ENCODE measurements at regions not wholly inside any gene's neighbourhood (a gene's known extent, or its start where the extent isn't known, plus 50 kb on each side); places are given as distances from the start of the nearest gene placed in this dataset.

- DNase-seq = no peak
Observed at GRCh38 chr22:48687606-48688005, 1140.1 kb downstream of the BRD1 start.

DNA sequence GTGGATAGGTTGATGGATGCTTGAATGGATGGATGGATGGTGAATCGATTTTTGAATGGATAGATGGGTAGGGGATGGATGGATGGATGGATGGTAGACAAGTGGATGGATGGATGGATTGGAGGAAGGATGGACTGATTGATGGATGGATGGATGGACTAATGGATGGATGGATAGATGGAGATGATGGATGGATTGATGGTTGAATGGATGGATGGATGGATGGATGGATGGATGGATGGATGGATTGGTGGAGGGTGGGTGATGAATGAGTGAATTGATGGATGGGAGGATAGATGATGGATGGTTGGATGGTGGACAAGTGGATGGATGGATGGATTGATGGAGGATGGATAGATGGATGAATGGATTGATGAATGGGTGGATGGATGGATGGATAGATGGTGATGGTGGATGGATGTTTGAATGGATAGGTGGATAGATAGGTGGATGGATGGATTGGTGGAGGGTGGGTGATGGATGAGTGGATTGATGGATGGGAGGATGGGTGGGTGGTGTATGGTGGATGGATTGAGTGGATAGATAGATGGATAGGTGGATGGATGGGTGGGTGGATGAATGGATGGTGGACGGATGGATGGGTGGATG, 1140.9 kb downstream of the BRD1 start:
- no peak for DNase-seq

GRCh38 chr22:48685767-48686166, 1141.9 kb downstream of the BRD1 start:
- no peak for DNase-seq

GRCh38 chr22:48683640-48684039, 1144.0 kb downstream of the BRD1 start:
- no peak for DNase-seq

DNA sequence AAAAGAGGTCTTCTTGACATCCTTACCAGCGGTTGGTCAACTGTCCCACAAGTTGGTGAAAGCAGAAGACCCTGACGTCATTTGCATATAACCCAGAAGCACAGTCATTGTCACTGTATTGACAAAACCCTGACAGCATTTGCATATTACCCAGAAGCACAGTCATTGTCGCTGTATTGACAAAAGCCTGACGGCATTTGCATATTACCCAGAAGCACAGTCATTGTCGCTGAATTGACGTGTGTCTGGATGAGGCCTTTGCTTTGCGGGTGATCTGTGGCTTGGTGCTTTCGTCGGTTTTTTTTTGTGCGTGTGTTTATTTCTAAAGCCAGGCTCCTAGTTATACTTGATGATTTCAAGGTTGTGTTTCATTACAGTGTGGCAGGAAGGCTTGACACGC, 1145.2 kb downstream of the BRD1 start:
- no peak for DNase-seq

- no peak for DNase-seq
Observed at GRCh38 chr22:48680601-48681000, 1147.1 kb downstream of the BRD1 start.

GRCh38 chr22:48679656-48680555, 1147.8 kb downstream of the BRD1 start:
- no peak for DNase-seq

DNA sequence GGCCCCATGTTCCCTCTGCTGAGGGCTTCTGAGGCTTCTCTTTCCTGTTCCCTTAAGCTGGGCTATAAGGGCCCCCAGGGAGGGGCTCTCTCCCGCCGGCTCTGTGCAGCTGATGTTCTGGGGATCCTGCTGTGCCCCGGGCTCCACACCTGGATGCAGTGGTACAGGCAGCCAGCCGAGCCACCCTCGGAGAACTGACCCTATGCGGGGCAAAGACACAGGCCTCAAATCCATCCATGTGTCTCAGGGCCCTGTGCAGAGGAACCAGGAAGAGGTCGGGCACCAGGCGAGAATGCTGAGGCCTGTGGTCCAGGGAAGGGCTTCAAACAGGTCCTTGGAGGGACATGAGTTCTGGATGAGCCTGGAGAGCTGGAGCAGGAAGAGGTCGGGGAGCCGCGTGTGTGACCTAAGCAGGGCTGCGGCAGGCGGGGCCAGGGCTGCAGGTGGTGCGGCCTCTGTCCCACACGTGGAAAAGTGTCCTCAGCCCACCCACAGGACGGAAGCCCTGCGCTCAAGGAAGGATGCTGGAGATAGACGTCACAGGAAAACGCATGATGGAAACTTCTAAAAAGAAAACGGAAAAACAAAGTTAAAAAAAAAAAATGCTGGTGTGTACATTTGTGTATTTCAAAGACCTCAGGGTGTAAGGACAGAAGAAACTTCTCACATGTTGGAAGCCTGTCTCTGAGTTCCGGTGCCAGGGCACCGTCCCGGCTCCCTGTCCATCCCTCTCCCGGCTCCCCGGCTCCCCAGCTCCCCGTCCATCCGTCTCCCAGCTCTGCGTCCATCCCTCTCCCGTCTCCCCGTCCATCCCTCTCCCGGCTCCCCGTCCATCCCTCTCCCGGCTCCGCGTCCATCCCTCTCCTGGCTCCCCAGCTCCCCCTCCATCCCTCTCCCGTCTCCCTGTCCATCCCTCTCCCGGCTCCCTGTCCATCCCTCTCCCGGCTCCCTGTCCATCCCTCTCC, 1149.2 kb downstream of the BRD1 start:
- DNase-seq = no peak

- DNase-seq = no peak
Observed at GRCh38 chr22:48677621-48678020, 1150.1 kb downstream of the BRD1 start.

GRCh38 chr22:48677168-48677520, 1150.5 kb downstream of the BRD1 start:
- DNase-seq = no peak

GRCh38 chr22:48676266-48677167, 1151.2 kb downstream of the BRD1 start:
- no peak for DNase-seq

DNA sequence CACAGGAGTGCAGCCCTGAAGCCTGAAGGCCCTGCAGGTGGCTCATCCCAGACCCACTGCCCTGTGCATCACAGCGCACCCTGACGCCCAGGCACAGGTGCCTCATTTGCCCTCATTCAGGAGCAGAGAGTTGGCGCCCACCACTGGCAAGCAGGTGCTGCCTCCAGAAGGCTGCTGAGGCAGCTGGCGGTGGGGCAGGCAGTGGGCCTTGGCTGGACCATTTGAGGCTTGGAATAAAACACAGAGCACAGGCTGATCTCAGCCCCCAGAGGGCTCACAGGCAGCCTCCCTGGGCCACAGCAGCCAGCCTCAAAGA, 1151.9 kb downstream of the BRD1 start:
- no peak for DNase-seq

DNA sequence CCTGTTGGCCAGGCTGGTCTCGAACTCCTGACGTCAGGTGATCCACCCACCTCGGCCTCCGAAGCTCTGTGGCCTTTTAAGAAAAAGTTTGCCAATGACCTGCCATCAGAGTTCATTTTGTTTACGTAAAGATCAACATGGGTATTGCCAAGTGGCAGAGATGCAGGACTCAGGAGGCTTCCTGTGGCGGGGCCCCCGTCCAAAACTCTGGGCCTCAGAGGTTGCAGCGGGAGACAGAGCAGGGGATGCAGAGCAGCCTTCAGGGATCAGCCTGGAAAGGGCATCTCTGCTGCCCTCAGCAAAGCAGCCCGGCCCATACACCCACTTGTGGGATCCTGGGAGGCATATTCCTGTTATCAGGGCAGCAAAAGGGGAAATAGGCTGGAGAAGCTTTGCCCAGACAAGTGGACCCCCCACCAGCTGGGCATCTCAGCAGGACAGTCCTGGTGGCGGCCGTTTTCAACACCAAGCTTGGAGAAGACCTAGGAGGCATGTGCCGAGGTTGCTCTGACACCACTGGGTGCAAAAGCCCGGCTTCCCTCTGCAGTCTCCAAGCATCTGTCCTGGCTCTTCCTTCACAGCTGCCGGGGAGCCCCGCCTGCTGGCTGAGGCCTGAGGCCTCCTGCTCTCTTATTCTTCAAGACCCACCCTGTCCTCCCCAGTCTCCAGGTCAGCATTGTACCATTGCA, 1152.4 kb downstream of the BRD1 start:
- DNase-seq = no peak

DNA sequence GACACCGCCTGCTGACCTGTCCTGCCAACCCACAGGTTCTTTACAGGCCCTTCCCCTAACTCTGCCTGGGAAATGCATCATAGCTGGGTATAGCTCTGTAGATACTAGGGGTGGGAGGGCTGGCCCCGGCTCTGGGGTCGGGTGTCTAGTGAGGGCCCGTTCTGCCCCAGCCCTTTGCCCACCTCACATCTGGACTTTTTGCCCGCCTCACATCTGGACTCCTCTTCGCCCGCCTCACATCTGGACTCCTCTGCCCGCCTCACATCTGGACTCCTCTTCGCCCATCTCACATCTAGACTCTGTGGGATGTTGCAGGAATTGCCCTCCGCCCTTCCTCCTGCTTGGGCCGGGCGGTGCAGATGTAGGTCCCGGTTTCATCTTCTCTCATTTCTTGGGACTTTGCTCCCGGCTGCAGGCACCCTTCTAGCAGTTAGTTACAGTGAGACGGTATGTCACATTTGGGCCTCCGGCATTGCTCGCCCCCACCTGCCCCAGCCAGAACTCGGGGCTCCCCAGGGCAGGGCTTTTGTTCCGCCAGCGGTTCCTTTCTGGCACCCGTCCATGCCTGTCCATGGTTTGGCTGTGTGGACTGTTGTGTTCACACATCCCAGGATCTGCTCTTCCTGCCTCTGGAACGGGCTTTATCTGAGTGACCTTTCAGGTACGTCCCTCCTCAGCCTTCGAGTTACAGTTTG, 1153.7 kb downstream of the BRD1 start:
- DNase-seq = no peak

DNA sequence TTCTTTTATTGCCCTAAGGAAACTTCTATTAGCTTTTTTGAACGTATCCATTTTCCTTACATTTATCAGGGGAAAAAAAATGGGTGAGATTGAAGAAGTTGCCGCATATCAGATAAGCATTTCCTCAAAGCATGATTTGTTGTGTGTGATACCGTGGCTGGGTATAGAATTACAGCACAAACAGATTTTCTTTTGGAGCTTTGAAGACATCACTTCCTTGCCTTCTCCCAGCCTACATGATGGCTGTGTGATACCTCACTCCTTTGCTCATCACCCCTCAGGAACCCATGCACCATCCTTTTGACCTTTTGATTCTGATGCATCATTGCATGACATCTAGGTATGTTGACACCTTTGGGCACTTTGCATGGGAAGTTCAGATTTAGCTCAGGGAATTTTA, 1155.3 kb downstream of the BRD1 start:
- no peak for DNase-seq

DNA sequence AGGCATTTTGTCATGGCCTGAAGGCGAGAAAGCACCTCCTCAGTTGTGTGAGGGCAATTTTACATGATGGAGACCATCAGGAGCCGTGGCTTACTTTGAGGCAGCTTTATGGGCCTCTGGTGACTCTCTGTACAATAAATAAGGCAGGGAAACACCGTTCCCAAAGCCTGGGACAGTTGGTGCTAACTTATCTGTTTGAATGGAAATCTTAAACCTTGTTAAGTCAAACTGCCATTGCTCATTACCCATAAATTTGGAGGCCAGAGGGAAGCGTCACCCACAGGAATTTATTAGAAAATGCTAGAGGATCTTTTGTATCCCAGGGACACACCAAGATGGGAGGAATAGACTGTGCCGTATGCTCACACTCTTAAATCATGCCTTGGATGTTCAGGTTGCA, 1156.9 kb downstream of the BRD1 start:
- DNase-seq = no peak

GRCh38 chr22:48669986-48670716, 1157.5 kb downstream of the BRD1 start:
- DNase-seq = no peak

- DNase-seq = no peak
Observed at GRCh38 chr22:48669226-48669625, 1158.4 kb downstream of the BRD1 start.

DNA sequence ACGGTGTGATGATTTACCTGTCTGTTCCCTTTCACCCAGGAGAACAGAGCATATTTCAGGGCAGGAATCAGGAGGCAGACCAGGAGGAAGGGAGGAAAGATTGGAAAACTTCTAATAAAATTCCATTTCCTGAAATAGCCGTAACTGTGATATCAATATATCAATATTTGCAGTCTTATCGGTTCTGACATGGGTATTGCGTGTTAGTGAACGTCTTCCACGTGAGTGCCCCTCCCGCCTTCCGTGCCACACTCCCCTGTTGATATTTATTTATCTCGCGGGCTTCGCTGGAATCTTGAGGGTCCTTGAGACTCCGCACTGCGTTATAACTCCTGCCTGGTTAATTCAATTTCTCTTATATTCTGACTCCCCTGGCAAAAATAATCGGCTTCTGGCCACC, 1160.4 kb downstream of the BRD1 start:
- DNase-seq = no peak

DNA sequence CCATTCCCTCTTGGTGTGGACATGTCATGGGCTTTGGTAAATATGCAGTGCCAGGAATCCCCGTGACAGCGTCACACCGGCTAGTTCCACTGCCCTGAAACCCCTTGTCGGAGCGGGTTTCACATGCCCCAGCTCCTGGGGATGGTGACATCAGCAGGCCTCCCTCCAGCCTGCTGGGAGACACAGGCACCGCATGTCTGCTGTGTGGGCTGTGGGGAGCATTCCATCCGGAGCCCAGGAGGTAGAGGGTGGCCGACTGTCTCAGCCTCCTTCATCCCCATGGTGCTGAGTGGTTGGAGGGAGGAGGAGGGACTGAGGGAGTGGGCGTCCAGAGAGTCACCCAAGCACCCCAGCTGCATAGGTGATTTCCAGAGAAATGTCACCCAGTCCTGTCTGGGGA, 1161.1 kb downstream of the BRD1 start:
- DNase-seq = no peak

Measured in 8988T (cell line).